Osteocyte (in vitro differentiated cells): ENCODE measurements at regions not wholly inside any gene's neighbourhood (a gene's known extent, or its start where the extent isn't known, plus 50 kb on each side); places are given as distances from the start of the nearest gene placed in this dataset.
"Not testable (repeated sequence)": the region's sequence is repeated elsewhere in the genome, so short reads cannot be mapped to it uniquely, and the experiment has no call there.

Experiments
- DNase-seq: peaks from one replicate; pipeline ENCODE4 v3.0.0; 2021; ENCODE audit warnings: mixed read lengths; ENCODE audit not compliant: unreplicated experiment; ENCODE audit errors: extremely low spot score
- H3K27ac Mint-ChIP-seq: one replicate; pipeline ENCODE4 v1.8.0; 2021; ENCODE audit warnings: mild to moderate bottlenecking, mixed read lengths; ENCODE audit not compliant: unreplicated experiment
- H3K27me3 Mint-ChIP-seq: one replicate; pipeline ENCODE4 v1.8.0; 2021; ENCODE audit warnings: mixed read lengths; ENCODE audit not compliant: unreplicated experiment
- H3K36me3 Mint-ChIP-seq: one replicate; pipeline ENCODE4 v1.8.0; 2021; ENCODE audit warnings: mixed read lengths; ENCODE audit not compliant: unreplicated experiment
- H3K4me1 Mint-ChIP-seq: one replicate; pipeline ENCODE4 v1.8.0; 2021; ENCODE audit warnings: mixed read lengths; ENCODE audit not compliant: unreplicated experiment
- H3K4me3 Mint-ChIP-seq: one replicate; pipeline ENCODE4 v1.8.0; 2021; ENCODE audit warnings: mild to moderate bottlenecking, moderate library complexity, mixed read lengths; ENCODE audit not compliant: unreplicated experiment
- H3K9me3 Mint-ChIP-seq: one replicate; pipeline ENCODE4 v1.8.0; 2021; ENCODE audit warnings: mixed read lengths; ENCODE audit not compliant: unreplicated experiment
- CTCF ChIP-seq: fragments of 200-600 bp; sonication (generic); IDR thresholded peaks from 2 replicates; pipeline ENCODE4 v1.5.0; 2021; ENCODE audit warnings: antibody characterized with exemption, mild to moderate bottlenecking, moderate library complexity

GRCh38 chr2:138309760-138310159 is 191.8 kb upstream of the SPOPL start:
- no peaks in the 10 kb centered on the region for H3K9me3 Mint-ChIP-seq
- H3K36me3 Mint-ChIP-seq, result no peaks in the 10 kb centered on the region
- H3K27ac Mint-ChIP-seq, result no peak overlapping the region
- DNase-seq, result no peak
- no peak overlapping the region for H3K4me3 Mint-ChIP-seq
- peaks cover 7% of the 10 kb centered on the region for H3K27me3 Mint-ChIP-seq
- no peak for TF ChIP-seq CTCF
- H3K4me1 Mint-ChIP-seq, result no peaks in the 10 kb centered on the region

GRCh38 chr2:138312061-138312460 is 189.5 kb upstream of the SPOPL start:
- H3K4me1 Mint-ChIP-seq, result peaks cover 3% of the 10 kb centered on the region
- no peak overlapping the region for H3K27ac Mint-ChIP-seq
- no peak overlapping the region for H3K4me3 Mint-ChIP-seq
- peaks cover 7% of the 10 kb centered on the region for H3K27me3 Mint-ChIP-seq
- TF ChIP-seq CTCF, result no peak
- peaks cover 6% of the 10 kb centered on the region for H3K9me3 Mint-ChIP-seq
- no peaks in the 10 kb centered on the region for H3K36me3 Mint-ChIP-seq
- DNase-seq, result no peak

DNA sequence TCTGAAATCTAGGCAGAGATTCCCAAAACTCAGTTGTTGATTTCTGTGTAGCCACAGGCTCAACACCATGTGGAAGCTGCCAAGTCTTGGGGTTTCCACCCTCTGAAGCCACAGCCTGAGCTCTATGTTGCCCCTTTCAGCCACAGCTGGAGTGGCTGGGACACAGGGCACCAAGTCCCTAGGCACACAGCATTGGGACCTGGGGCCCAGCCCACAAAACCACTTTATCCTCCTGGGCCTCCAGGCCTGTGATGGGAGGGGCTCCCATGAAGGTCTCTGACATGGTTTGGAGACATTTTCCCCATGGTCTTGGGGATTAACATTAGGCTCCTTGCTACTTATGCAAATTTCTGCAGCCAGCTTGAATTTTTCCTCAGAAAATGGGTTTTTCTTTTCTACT is 186.0 kb upstream of the SPOPL start:
- H3K4me3 Mint-ChIP-seq, H3K4me1 Mint-ChIP-seq, DNase-seq, H3K27ac Mint-ChIP-seq, H3K27me3 Mint-ChIP-seq, H3K9me3 Mint-ChIP-seq, H3K36me3 Mint-ChIP-seq: not testable (repeated sequence)

DNA sequence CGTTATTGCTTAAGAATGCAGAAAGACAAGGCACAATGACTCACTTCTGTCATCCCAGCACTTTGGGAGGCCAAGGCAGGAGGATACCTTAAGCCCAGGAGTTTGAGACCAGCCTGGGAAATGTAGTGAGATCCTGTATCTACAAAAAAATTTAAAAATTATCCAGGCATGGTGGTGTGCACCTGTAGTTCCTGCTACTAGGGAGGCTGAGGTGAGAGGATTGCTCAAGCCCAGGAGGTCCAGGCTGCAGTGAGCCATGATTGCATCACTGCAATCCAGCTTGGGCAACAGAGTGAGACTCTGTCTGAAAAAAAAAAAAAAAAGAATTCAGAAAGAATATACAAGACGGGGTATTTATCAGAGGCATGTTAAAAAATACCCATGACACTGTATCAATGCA is 182.0 kb upstream of the SPOPL start:
- Mint-ChIP-seq H3K36me3 (no peaks in the 10 kb centered on the region), H3K27ac (no peak overlapping the region), H3K27me3 (peaks cover 8% of the 10 kb centered on the region), H3K9me3 (peaks cover 6% of the 10 kb centered on the region), H3K4me1 (peaks cover 5% of the 10 kb centered on the region), H3K4me3 (no peak overlapping the region)
- TF ChIP-seq CTCF, result no peak
- DNase-seq, result no peak

GRCh38 chr2:138321458-138321857 is 180.1 kb upstream of the SPOPL start:
- no peak for DNase-seq
- Mint-ChIP-seq H3K4me1 (peaks cover 5% of the 10 kb centered on the region), H3K27ac (no peak overlapping the region), H3K36me3 (no peaks in the 10 kb centered on the region), H3K9me3 (peaks cover under 1% of the 10 kb centered on the region), H3K27me3 (peaks cover 13% of the 10 kb centered on the region), H3K4me3 (no peak overlapping the region)
- TF ChIP-seq CTCF, result no peak

DNA sequence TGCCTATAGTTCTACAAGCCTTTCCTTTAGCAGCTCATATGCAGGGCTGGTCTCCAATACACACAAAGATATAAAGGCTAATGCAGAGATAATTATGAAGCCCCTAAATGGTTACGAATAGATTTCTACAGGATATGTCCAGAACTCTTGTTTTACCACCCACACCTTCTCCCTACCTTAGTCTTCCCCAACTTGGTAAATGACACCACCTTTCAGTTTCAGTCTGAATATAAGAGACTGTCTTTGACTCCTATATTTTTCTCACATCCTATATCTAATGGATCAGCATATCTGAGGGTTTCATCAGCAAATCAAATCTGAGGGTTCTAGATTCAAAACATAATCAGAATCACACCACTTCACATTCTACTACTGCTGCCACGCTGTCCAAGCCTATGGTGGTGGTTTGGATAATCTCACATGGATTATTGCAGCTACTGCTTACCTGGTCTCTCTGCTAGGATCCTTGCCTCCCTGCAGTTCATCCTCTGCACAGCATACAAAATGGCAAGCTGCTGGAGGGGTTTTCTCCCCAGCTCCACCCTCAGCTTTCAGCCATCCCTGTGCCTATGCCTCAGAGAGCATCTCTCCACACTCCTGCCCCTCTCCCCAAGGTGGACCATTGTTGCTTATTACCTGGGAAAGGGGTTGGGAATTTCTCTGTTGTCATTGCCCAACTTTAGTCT is 178.0 kb upstream of the SPOPL start:
- DNase-seq, result no peak
- Mint-ChIP-seq H3K4me1 (peaks cover 5% of the 10 kb centered on the region), H3K4me3 (no peak overlapping the region), H3K27me3 (peaks cover 13% of the 10 kb centered on the region), H3K36me3 (no peaks in the 10 kb centered on the region), H3K27ac (no peak overlapping the region), H3K9me3 (no peaks in the 10 kb centered on the region)
- TF ChIP-seq CTCF, result no peak
